Caco-2 (cell line): ENCODE measurements at regions not wholly inside any gene's neighbourhood (a gene's known extent, or its start where the extent isn't known, plus 50 kb on each side); places are given as distances from the start of the nearest gene placed in this dataset.

ENCODE experiments used
- BruUV-seq: library from RNA; stranded (reverse); fragments of 400-500 nt; replicated peaks from 2 replicates; lab custom pipeline; 2021; lab: Mats Ljungman, UMichigan
- CTCF ChIA-PET: fragments of 300-600 bp; sonication (Branson Sonifier 250); formaldehyde crosslinking; loops from one replicate; lab custom pipeline; 2022; ENCODE audit warnings: antibody characterized with exemption; lab: Charles Lee
- POLR2A ChIA-PET: fragments of 300-600 bp; sonication (Branson Sonifier 250); formaldehyde crosslinking; loops from one replicate; lab custom pipeline; 2022; ENCODE audit warnings: antibody characterized with exemption; lab: Charles Lee
- DNase-seq, 2 experiments: peaks; one replicate each; pipeline versions ENCODE4 v3.0.0 to v3.0.0-alpha.2; 2020 to 2022
- H3K27me3 ChIP-seq: replicated peaks from 2 replicates; pipeline ENCODE4 v1.6.0; 2011; ENCODE audit warnings: low read length; ENCODE audit not compliant: control insufficient read depth, insufficient read depth
- H3K36me3 ChIP-seq: 2 replicates; pipeline ENCODE4 v1.5.1; 2011; ENCODE audit warnings: low read length; ENCODE audit not compliant: control insufficient read depth, insufficient read depth
- H3K4me1 ChIP-seq: fragments of 250-450 bp; sonication (Bioruptor Pico); 2 replicates; pipeline ENCODE4 v1.5.1; 2020; ENCODE audit warnings: mild to moderate bottlenecking
- H3K4me3 ChIP-seq: 2 replicates; pipeline ENCODE4 v1.5.1; 2011; ENCODE audit warnings: low read depth, mild to moderate bottlenecking, control low read depth, low read length
- H3K9me3 ChIP-seq: fragments of 250-450 bp; sonication (Bioruptor Pico); 2 replicates; pipeline ENCODE4 v1.5.1; 2020; ENCODE audit warnings: mild to moderate bottlenecking, moderate library complexity
- H3K27ac Mint-ChIP-seq: one replicate; pipeline ENCODE4 v1.8.0; 2022; ENCODE audit warnings: mixed read lengths; ENCODE audit not compliant: unreplicated experiment
- H3K27me3 Mint-ChIP-seq: one replicate; pipeline ENCODE4 v1.8.0; 2022; ENCODE audit warnings: mixed read lengths; ENCODE audit not compliant: insufficient read depth, unreplicated experiment
- H3K36me3 Mint-ChIP-seq: one replicate; pipeline ENCODE4 v1.8.0; 2022; ENCODE audit warnings: mild to moderate bottlenecking, mixed read lengths; ENCODE audit not compliant: insufficient read depth, unreplicated experiment
- H3K4me1 Mint-ChIP-seq: one replicate; pipeline ENCODE4 v1.8.0; 2022; ENCODE audit warnings: low read depth, mixed read lengths; ENCODE audit not compliant: unreplicated experiment
- H3K4me3 Mint-ChIP-seq: one replicate; pipeline ENCODE4 v1.8.0; 2022; ENCODE audit warnings: mild to moderate bottlenecking, moderate library complexity, mixed read lengths; ENCODE audit not compliant: unreplicated experiment
- H3K9me3 Mint-ChIP-seq: one replicate; pipeline ENCODE4 v1.8.0; 2022; ENCODE audit warnings: mixed read lengths; ENCODE audit not compliant: unreplicated experiment
- CTCF ChIP-seq, 2 experiments: fragments of 200-600 bp in 1 of 2; IDR thresholded peaks; 1 replicate in 1 of 2; 2 replicates in 1 of 2; pipeline versions ENCODE4 v1.5.1 to v1.8.0; 2011 to 2022; ENCODE audit warnings: antibody characterized with exemption in 1 of 2, control low read depth in 1 of 2, inconsistent platforms in 1 of 2, low read depth in 1 of 2, low read length in 1 of 2, mild to moderate bottlenecking in 1 of 2, moderate library complexity in 1 of 2; ENCODE audit not compliant: insufficient read depth in 1 of 2, severe bottlenecking in 1 of 2, unreplicated experiment in 1 of 2
- intact Hi-C: fragments of 100-400 bp; cut with micrococcal nuclease; formaldehyde crosslinking; loops from one replicate; pipeline ENCODE4 v1.10.0; 2022; ENCODE audit not compliant: unreplicated experiment

- Histone ChIP-seq H3K27me3 (no peaks in the 10 kb centered on the region), H3K36me3 (no peaks in the 10 kb centered on the region), H3K4me1 (no peaks in the 10 kb centered on the region), H3K4me3 (no peak overlapping the region), H3K9me3 (no peaks in the 10 kb centered on the region)
- no peaks in the 10 kb centered on the region for H3K36me3 Mint-ChIP-seq
- POLR2A ChIA-PET, result no interaction called here
- CTCF ChIA-PET, result no interaction called here
- H3K4me3 Mint-ChIP-seq, result no peak overlapping the region
- H3K9me3 Mint-ChIP-seq, result no peaks in the 10 kb centered on the region
- no peaks in the 10 kb centered on the region for H3K4me1 Mint-ChIP-seq
- TF ChIP-seq CTCF (IDR thresholded peaks at IDR 0.05; ENCODE audit: insufficient read depth in 1 of 2, low read depth in 1 of 2, low read length in 1 of 2, severe bottlenecking in 1 of 2, unreplicated experiment in 1 of 2), result no peak
- intact Hi-C loops, result no loop called here
- H3K27me3 Mint-ChIP-seq, result peaks cover 9% of the 10 kb centered on the region
- no peak for DNase-seq
- H3K27ac Mint-ChIP-seq, result no peak overlapping the region
- no TSS peak for BruUV-seq
Measured at GRCh38 chr5:155807884-155808576, 518.9 kb upstream of the SGCD start.

DNA sequence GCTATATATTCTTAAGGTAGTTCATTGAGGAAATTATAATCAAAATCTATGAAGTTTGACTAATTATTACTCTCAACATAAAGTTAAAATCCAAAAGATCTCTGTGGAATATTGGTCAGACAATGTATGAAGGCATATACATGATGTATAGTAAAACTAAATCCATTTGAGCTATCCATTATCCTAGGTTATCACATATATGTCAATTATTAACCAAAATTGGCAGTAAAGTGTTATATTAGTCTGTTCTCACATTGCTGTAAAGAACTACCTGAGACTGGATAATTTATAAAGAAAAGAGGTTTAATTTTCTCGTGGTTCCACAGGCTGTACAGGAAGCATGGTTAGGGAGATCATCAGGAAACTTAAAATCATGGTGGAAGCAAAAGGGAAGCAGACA, 511.7 kb upstream of the SGCD start:
- Histone ChIP-seq H3K4me1 (no peaks in the 10 kb centered on the region), H3K9me3 (no peaks in the 10 kb centered on the region), H3K27me3 (no peaks in the 10 kb centered on the region), H3K36me3 (no peaks in the 10 kb centered on the region), H3K4me3 (no peak overlapping the region)
- H3K36me3 Mint-ChIP-seq, result no peaks in the 10 kb centered on the region
- intact Hi-C loops, result no loop called here
- no peak overlapping the region for H3K4me3 Mint-ChIP-seq
- TF ChIP-seq CTCF (IDR thresholded peaks at IDR 0.05; ENCODE audit: insufficient read depth in 1 of 2, low read depth in 1 of 2, low read length in 1 of 2, severe bottlenecking in 1 of 2, unreplicated experiment in 1 of 2), result no peak
- no peaks in the 10 kb centered on the region for H3K9me3 Mint-ChIP-seq
- CTCF ChIA-PET, result no interaction called here
- H3K27ac Mint-ChIP-seq, result no peak overlapping the region
- H3K4me1 Mint-ChIP-seq, result no peaks in the 10 kb centered on the region
- no TSS peak for BruUV-seq
- no peak for DNase-seq
- POLR2A ChIA-PET, result no interaction called here
- H3K27me3 Mint-ChIP-seq, result peaks cover 5% of the 10 kb centered on the region

- Mint-ChIP-seq H3K4me1 (no peaks in the 10 kb centered on the region), H3K9me3 (no peaks in the 10 kb centered on the region), H3K27me3 (peaks cover 9% of the 10 kb centered on the region), H3K4me3 (no peak overlapping the region), H3K27ac (no peak overlapping the region), H3K36me3 (no peaks in the 10 kb centered on the region)
- DNase-seq, result peak in 1 of 2 experiments; percentile 24
- TF ChIP-seq CTCF (IDR thresholded peaks at IDR 0.05; ENCODE audit: insufficient read depth in 1 of 2, low read depth in 1 of 2, low read length in 1 of 2, severe bottlenecking in 1 of 2, unreplicated experiment in 1 of 2), result peak in 1 of 2 experiments; percentile 23
- intact Hi-C loops, result loop anchor here (1.0 kb wide), 2 partner anchors 122 to 206 kb away; no protein-coding TSS in a partner anchor
- no peaks in the 10 kb centered on the region for H3K4me1 ChIP-seq
- BruUV-seq, result no TSS peak
- H3K27me3 ChIP-seq, result no peaks in the 10 kb centered on the region
- no peaks in the 10 kb centered on the region for H3K9me3 ChIP-seq
- CTCF ChIA-PET, result interaction anchor here (2.1 kb wide), 1 partner anchor 122 kb away, joined by 7 read pairs; no protein-coding TSS in a partner anchor
- POLR2A ChIA-PET, result no interaction called here
- H3K4me3 ChIP-seq, result no peak overlapping the region
- H3K36me3 ChIP-seq, result no peaks in the 10 kb centered on the region
Measured at GRCh38 chr5:155822177-155822576, 504.8 kb upstream of the SGCD start.
